ENCODE measurements at regions not wholly inside any gene's neighbourhood (a gene's known extent, or its start where the extent isn't known, plus 50 kb on each side); places are given as distances from the start of the nearest gene placed in this dataset.

- no peaks in the 10 kb centered on the region for H3K4me1 ChIP-seq (ENCODE audit: control insufficient read depth in 2 of 2, insufficient read depth in 2 of 2, low read length in 2 of 2)
- H3K27ac ChIP-seq (ENCODE audit: low read depth in 2 of 2, low read length in 2 of 2), result no peak overlapping the region
- no peak overlapping the region for H3K9ac ChIP-seq (ENCODE audit: low read depth in 1 of 2, low read length in 2 of 2)
- H3K4me3 ChIP-seq (ENCODE audit: low read length in 2 of 2), result no peak overlapping the region
- no peaks in the 10 kb centered on the region for H3K27me3 ChIP-seq (ENCODE audit: control insufficient read depth in 2 of 2, insufficient read depth in 2 of 2, low read length in 2 of 2)
- no peaks in the 10 kb centered on the region for H3K36me3 ChIP-seq (ENCODE audit: control insufficient read depth in 2 of 2, insufficient read depth in 2 of 2, low read length in 2 of 2)
- no peaks in the 10 kb centered on the region for H3K9me3 ChIP-seq (ENCODE audit: control insufficient read depth in 2 of 2, low read length in 2 of 2)
Measured at GRCh38 chr4:19879330-19879729, 372.4 kb upstream of the SLIT2 start.

GRCh38 chr4:19857991-19858390 is 393.7 kb upstream of the SLIT2 start:
- Histone ChIP-seq H3K36me3 (ENCODE audit: control insufficient read depth in 2 of 2, insufficient read depth in 2 of 2, low read length in 2 of 2) (no peaks in the 10 kb centered on the region), H3K4me1 (ENCODE audit: control insufficient read depth in 2 of 2, insufficient read depth in 2 of 2, low read length in 2 of 2) (no peaks in the 10 kb centered on the region), H3K4me3 (ENCODE audit: low read length in 2 of 2) (no peak overlapping the region), H3K9me3 (ENCODE audit: control insufficient read depth in 2 of 2, low read length in 2 of 2) (no peaks in the 10 kb centered on the region), H3K27ac (ENCODE audit: low read depth in 2 of 2, low read length in 2 of 2) (no peak overlapping the region), H3K27me3 (ENCODE audit: control insufficient read depth in 2 of 2, insufficient read depth in 2 of 2, low read length in 2 of 2) (no peaks in the 10 kb centered on the region), H3K9ac (ENCODE audit: low read depth in 1 of 2, low read length in 2 of 2) (no peak overlapping the region)

- Histone ChIP-seq H3K4me1 (ENCODE audit: control insufficient read depth in 2 of 2, insufficient read depth in 2 of 2, low read length in 2 of 2) (no peaks in the 10 kb centered on the region), H3K4me3 (ENCODE audit: low read length in 2 of 2) (no peak overlapping the region), H3K27me3 (ENCODE audit: control insufficient read depth in 2 of 2, insufficient read depth in 2 of 2, low read length in 2 of 2) (no peaks in the 10 kb centered on the region), H3K9me3 (ENCODE audit: control insufficient read depth in 2 of 2, low read length in 2 of 2) (no peaks in the 10 kb centered on the region), H3K9ac (ENCODE audit: low read depth in 1 of 2, low read length in 2 of 2) (no peak overlapping the region), H3K27ac (ENCODE audit: low read depth in 2 of 2, low read length in 2 of 2) (no peak overlapping the region), H3K36me3 (ENCODE audit: control insufficient read depth in 2 of 2, insufficient read depth in 2 of 2, low read length in 2 of 2) (no peaks in the 10 kb centered on the region)
Measured at GRCh38 chr4:19857380-19857779, 394.3 kb upstream of the SLIT2 start.

GRCh38 chr4:19850909-19851308 is 400.8 kb upstream of the SLIT2 start:
- Histone ChIP-seq H3K36me3 (ENCODE audit: control insufficient read depth in 2 of 2, insufficient read depth in 2 of 2, low read length in 2 of 2) (no peaks in the 10 kb centered on the region), H3K9ac (ENCODE audit: low read depth in 1 of 2, low read length in 2 of 2) (no peak overlapping the region), H3K4me3 (ENCODE audit: low read length in 2 of 2) (no peak overlapping the region), H3K9me3 (ENCODE audit: control insufficient read depth in 2 of 2, low read length in 2 of 2) (no peaks in the 10 kb centered on the region), H3K4me1 (ENCODE audit: control insufficient read depth in 2 of 2, insufficient read depth in 2 of 2, low read length in 2 of 2) (no peaks in the 10 kb centered on the region), H3K27ac (ENCODE audit: low read depth in 2 of 2, low read length in 2 of 2) (no peak overlapping the region), H3K27me3 (ENCODE audit: control insufficient read depth in 2 of 2, insufficient read depth in 2 of 2, low read length in 2 of 2) (no peaks in the 10 kb centered on the region)

GRCh38 chr4:19844446-19844845 is 407.3 kb upstream of the SLIT2 start:
- no peaks in the 10 kb centered on the region for H3K4me1 ChIP-seq (ENCODE audit: control insufficient read depth in 2 of 2, insufficient read depth in 2 of 2, low read length in 2 of 2)
- H3K27me3 ChIP-seq (ENCODE audit: control insufficient read depth in 2 of 2, insufficient read depth in 2 of 2, low read length in 2 of 2), result no peaks in the 10 kb centered on the region
- H3K36me3 ChIP-seq (ENCODE audit: control insufficient read depth in 2 of 2, insufficient read depth in 2 of 2, low read length in 2 of 2), result no peaks in the 10 kb centered on the region
- no peak overlapping the region for H3K4me3 ChIP-seq (ENCODE audit: low read length in 2 of 2)
- H3K27ac ChIP-seq (ENCODE audit: low read depth in 2 of 2, low read length in 2 of 2), result no peak overlapping the region
- no peaks in the 10 kb centered on the region for H3K9me3 ChIP-seq (ENCODE audit: control insufficient read depth in 2 of 2, low read length in 2 of 2)
- no peak overlapping the region for H3K9ac ChIP-seq (ENCODE audit: low read depth in 1 of 2, low read length in 2 of 2)

DNA sequence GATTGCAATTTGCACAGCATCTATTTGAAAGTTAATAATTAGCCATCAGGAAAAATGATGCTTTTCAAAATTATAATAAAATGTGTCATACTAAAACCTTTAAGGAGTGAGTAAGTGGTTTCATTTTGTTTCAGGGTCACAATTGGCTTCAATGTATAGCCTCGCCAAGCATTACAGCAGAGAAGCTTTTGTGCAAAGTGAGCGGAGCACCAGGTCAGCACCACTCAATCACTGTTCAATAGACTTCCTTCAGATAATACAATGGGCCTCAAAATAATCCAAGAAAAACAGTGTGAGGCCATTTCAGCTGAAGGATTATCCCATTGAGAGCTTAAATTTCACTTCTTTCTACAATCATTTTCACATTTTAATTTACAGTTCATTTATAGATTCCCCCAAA is 409.2 kb upstream of the SLIT2 start:
- H3K27ac ChIP-seq (ENCODE audit: low read depth in 2 of 2, low read length in 2 of 2), result no peak overlapping the region
- no peaks in the 10 kb centered on the region for H3K4me1 ChIP-seq (ENCODE audit: control insufficient read depth in 2 of 2, insufficient read depth in 2 of 2, low read length in 2 of 2)
- no peaks in the 10 kb centered on the region for H3K9me3 ChIP-seq (ENCODE audit: control insufficient read depth in 2 of 2, low read length in 2 of 2)
- H3K4me3 ChIP-seq (ENCODE audit: low read length in 2 of 2), result no peak overlapping the region
- no peaks in the 10 kb centered on the region for H3K36me3 ChIP-seq (ENCODE audit: control insufficient read depth in 2 of 2, insufficient read depth in 2 of 2, low read length in 2 of 2)
- no peaks in the 10 kb centered on the region for H3K27me3 ChIP-seq (ENCODE audit: control insufficient read depth in 2 of 2, insufficient read depth in 2 of 2, low read length in 2 of 2)
- no peak overlapping the region for H3K9ac ChIP-seq (ENCODE audit: low read depth in 1 of 2, low read length in 2 of 2)

DNA sequence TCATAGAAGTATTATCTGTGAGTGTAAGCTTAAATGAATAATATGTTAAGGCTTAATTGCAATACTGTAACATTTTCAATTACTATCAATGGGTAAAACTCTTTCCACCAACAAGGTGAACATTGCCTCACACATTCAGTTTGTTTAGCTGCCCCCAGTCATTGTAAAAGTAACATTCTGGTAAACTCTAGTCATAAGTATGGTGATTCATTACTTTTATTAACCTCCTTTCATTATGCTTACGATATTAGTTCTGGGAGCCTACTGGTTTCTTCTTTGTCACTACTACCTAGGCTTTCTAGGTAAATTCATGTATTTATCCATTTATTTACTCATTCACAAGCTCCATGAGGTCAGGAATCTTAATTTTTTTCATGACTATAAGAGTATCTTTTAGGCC is 412.8 kb upstream of the SLIT2 start:
- Histone ChIP-seq H3K27me3 (ENCODE audit: control insufficient read depth in 2 of 2, insufficient read depth in 2 of 2, low read length in 2 of 2) (no peaks in the 10 kb centered on the region), H3K36me3 (ENCODE audit: control insufficient read depth in 2 of 2, insufficient read depth in 2 of 2, low read length in 2 of 2) (no peaks in the 10 kb centered on the region), H3K9ac (ENCODE audit: low read depth in 1 of 2, low read length in 2 of 2) (no peak overlapping the region)

GRCh38 chr4:19835429-19835828 is 416.3 kb upstream of the SLIT2 start:
- H3K27ac ChIP-seq (ENCODE audit: low read depth in 2 of 2, low read length in 2 of 2), result no peak overlapping the region
- no peak overlapping the region for H3K9ac ChIP-seq (ENCODE audit: low read depth in 1 of 2, low read length in 2 of 2)
- H3K9me3 ChIP-seq (ENCODE audit: control insufficient read depth in 2 of 2, low read length in 2 of 2), result no peaks in the 10 kb centered on the region
- H3K36me3 ChIP-seq (ENCODE audit: control insufficient read depth in 2 of 2, insufficient read depth in 2 of 2, low read length in 2 of 2), result no peaks in the 10 kb centered on the region
- H3K4me1 ChIP-seq (ENCODE audit: control insufficient read depth in 2 of 2, insufficient read depth in 2 of 2, low read length in 2 of 2), result no peaks in the 10 kb centered on the region
- H3K4me3 ChIP-seq (ENCODE audit: low read length in 2 of 2), result no peak overlapping the region
- H3K27me3 ChIP-seq (ENCODE audit: control insufficient read depth in 2 of 2, insufficient read depth in 2 of 2, low read length in 2 of 2), result no peaks in the 10 kb centered on the region

More for the DNA sequence above, 412.8 kb upstream of the SLIT2 start:
- Histone ChIP-seq H3K27ac (ENCODE audit: low read depth in 2 of 2, low read length in 2 of 2) (no peak overlapping the region), H3K4me3 (ENCODE audit: low read length in 2 of 2) (no peak overlapping the region), H3K4me1 (ENCODE audit: control insufficient read depth in 2 of 2, insufficient read depth in 2 of 2, low read length in 2 of 2) (no peaks in the 10 kb centered on the region), H3K9me3 (ENCODE audit: control insufficient read depth in 2 of 2, low read length in 2 of 2) (no peaks in the 10 kb centered on the region)

GRCh38 chr4:19832411-19832810 is 419.3 kb upstream of the SLIT2 start:
- Histone ChIP-seq H3K9me3 (ENCODE audit: control insufficient read depth in 2 of 2, low read length in 2 of 2) (no peaks in the 10 kb centered on the region), H3K4me1 (ENCODE audit: control insufficient read depth in 2 of 2, insufficient read depth in 2 of 2, low read length in 2 of 2) (no peaks in the 10 kb centered on the region), H3K27me3 (ENCODE audit: control insufficient read depth in 2 of 2, insufficient read depth in 2 of 2, low read length in 2 of 2) (no peaks in the 10 kb centered on the region), H3K4me3 (ENCODE audit: low read length in 2 of 2) (no peak overlapping the region), H3K9ac (ENCODE audit: low read depth in 1 of 2, low read length in 2 of 2) (no peak overlapping the region), H3K27ac (ENCODE audit: low read depth in 2 of 2, low read length in 2 of 2) (no peak overlapping the region), H3K36me3 (ENCODE audit: control insufficient read depth in 2 of 2, insufficient read depth in 2 of 2, low read length in 2 of 2) (no peaks in the 10 kb centered on the region)

DNA sequence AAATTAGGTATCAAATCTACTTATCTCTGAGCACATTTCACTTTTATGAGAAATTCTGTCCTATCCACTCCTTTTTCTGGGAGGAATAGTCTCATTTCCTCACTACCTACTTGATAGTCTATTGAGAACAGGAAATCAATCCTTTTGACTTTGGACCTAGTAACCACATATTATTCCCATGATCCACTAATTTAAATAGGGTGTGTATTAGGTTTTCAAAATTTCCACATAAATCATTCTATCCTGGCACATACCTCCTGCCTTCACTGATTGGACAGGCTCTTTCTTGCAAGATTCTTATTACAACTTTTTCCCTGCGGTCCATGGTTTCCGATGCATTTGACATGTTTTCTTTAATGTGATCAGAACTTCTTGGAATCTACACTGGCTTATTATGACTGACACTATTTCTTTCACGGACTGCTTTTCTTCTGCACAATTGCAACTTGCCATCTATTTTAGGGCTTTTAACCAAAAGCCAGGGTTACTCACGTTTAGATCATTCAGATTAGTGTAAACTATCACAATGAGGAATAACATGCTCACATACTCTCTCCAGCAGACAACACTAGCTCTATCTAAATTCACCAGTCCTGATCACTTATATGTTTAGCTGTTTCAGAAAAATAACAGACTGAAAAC is 419.9 kb upstream of the SLIT2 start:
- Histone ChIP-seq H3K9ac (ENCODE audit: low read depth in 1 of 2, low read length in 2 of 2) (no peak overlapping the region), H3K27ac (ENCODE audit: low read depth in 2 of 2, low read length in 2 of 2) (no peak overlapping the region), H3K27me3 (ENCODE audit: control insufficient read depth in 2 of 2, insufficient read depth in 2 of 2, low read length in 2 of 2) (no peaks in the 10 kb centered on the region), H3K9me3 (ENCODE audit: control insufficient read depth in 2 of 2, low read length in 2 of 2) (no peaks in the 10 kb centered on the region), H3K36me3 (ENCODE audit: control insufficient read depth in 2 of 2, insufficient read depth in 2 of 2, low read length in 2 of 2) (no peaks in the 10 kb centered on the region), H3K4me3 (ENCODE audit: low read length in 2 of 2) (no peak overlapping the region), H3K4me1 (ENCODE audit: control insufficient read depth in 2 of 2, insufficient read depth in 2 of 2, low read length in 2 of 2) (no peaks in the 10 kb centered on the region)

GRCh38 chr4:19829101-19829500 is 422.6 kb upstream of the SLIT2 start:
- H3K36me3 ChIP-seq (ENCODE audit: control insufficient read depth in 2 of 2, insufficient read depth in 2 of 2, low read length in 2 of 2), result no peaks in the 10 kb centered on the region

More at GRCh38 chr4:19829101-19829500, 422.6 kb upstream of the SLIT2 start:
- Histone ChIP-seq H3K4me3 (ENCODE audit: low read length in 2 of 2) (no peak overlapping the region), H3K27ac (ENCODE audit: low read depth in 2 of 2, low read length in 2 of 2) (no peak overlapping the region), H3K9ac (ENCODE audit: low read depth in 1 of 2, low read length in 2 of 2) (no peak overlapping the region), H3K9me3 (ENCODE audit: control insufficient read depth in 2 of 2, low read length in 2 of 2) (no peaks in the 10 kb centered on the region), H3K4me1 (ENCODE audit: control insufficient read depth in 2 of 2, insufficient read depth in 2 of 2, low read length in 2 of 2) (no peaks in the 10 kb centered on the region), H3K27me3 (ENCODE audit: control insufficient read depth in 2 of 2, insufficient read depth in 2 of 2, low read length in 2 of 2) (no peaks in the 10 kb centered on the region)

All from mucosa of rectum (tissue), 2 donors.